NCI-H524 treated with DMSO at 0.1 percent for 48 hours (cell line): ENCODE measurements at regions not wholly inside any gene's neighbourhood (a gene's known extent, or its start where the extent isn't known, plus 50 kb on each side); places are given as distances from the start of the nearest gene placed in this dataset.
"Not testable (repeated sequence)": the region's sequence is repeated elsewhere in the genome, so short reads cannot be mapped to it uniquely, and the experiment has no call there.

Experiments
- DNase-seq: peaks from one replicate; lab custom pipeline; 2025; lab: John Stamatoyannopoulos, UW

- DNase-seq, result no peak
Measured at GRCh38 chr2:17254421-17254820, 263.8 kb downstream of the RAD51AP2 start.

- DNase-seq, result no peak
Measured at GRCh38 chr2:17252258-17252657, 266.0 kb downstream of the RAD51AP2 start.

GRCh38 chr2:17251171-17251570 is 267.1 kb downstream of the RAD51AP2 start:
- DNase-seq, result no peak

DNA sequence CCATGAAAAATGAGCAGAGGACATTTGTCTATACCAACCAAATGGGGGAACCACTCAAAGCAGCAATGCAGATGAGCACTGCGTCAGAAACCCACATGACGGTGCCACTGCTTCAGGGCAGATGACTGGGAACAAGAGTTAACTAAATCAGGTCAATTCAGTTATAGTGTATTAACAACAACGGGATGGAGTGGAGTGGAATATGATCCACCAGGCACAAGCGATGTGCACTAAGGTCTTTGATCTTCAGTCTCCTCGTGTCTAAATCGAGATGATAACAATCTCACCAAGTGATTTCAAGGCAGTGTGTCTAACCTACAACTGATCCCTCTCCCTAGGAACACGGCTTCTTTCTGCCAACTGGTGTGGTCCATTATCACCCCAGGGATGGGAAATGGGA is 269.0 kb downstream of the RAD51AP2 start:
- DNase-seq, result no peak

- no peak for DNase-seq
Measured at GRCh38 chr2:17245906-17246305, 272.3 kb downstream of the RAD51AP2 start.

- DNase-seq, result no peak
Measured at GRCh38 chr2:17242813-17243485, 275.3 kb downstream of the RAD51AP2 start.

- DNase-seq, result no peak
Measured at GRCh38 chr2:17239550-17239949, 278.7 kb downstream of the RAD51AP2 start.

- no peak for DNase-seq
Measured at GRCh38 chr2:17235167-17235566, 283.1 kb downstream of the RAD51AP2 start.

DNA sequence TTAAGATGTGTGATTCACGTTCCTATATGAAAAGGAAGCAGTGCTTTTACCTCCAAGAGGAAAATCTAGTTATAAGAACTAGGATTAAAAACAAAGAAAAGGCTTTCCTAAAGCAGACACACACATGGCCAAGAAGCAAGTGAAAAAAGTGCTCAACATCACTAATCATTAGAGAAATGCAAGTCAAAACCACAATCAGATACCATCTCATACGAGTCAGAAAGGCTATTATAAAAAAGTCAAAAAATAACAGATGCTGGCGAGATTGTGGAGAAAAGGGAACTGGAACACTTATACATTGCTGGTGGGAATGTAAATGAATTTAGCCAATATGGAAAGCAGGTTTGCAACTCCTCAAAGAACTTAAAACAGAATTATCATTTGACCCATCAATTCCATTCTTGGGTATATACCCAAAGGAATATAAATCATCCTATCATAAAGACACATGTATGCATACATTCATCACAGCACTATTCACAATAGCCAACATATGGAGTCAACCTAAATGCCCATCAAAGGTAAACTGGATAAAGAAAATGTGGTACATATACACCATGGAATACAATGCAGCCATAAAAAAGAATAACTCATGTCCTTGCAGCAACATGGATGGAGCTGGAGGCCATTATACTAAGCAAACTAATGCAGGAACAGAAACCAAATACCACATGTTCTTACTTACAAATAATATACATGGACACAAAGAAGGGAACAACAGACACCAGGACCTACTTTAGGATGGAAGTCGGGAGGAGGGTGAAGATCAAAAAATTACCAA is 285.3 kb downstream of the RAD51AP2 start:
- no peak for DNase-seq

DNA sequence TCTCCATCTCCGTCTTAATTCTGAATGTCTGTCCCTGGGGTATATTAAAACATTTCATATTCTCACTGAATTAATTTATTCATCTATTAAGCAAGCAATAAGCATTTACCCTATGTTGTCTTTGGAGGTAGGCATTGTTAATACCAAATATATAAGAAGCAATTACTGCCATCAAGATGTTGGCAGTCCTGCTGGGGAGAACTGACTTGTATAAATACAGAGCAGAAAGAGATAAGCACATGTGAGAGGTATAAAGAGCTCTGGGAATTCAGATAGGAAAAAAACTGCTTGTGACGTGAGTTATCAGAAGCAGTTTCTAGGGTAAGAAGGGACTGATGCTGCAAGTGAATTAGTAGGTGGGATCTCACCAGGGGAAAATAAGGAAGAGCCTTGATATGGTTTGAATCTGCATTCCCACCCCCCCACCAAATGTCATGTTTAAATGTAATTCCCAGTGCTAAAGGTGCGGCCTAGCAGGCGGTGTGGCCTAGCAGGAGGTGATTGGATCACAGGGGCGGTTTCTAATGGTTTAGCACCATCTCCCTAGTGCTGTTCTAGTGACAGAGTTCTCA is 286.8 kb downstream of the RAD51AP2 start:
- no peak for DNase-seq

GRCh38 chr2:17229414-17229813 is 288.8 kb downstream of the RAD51AP2 start:
- DNase-seq, result no peak

DNA sequence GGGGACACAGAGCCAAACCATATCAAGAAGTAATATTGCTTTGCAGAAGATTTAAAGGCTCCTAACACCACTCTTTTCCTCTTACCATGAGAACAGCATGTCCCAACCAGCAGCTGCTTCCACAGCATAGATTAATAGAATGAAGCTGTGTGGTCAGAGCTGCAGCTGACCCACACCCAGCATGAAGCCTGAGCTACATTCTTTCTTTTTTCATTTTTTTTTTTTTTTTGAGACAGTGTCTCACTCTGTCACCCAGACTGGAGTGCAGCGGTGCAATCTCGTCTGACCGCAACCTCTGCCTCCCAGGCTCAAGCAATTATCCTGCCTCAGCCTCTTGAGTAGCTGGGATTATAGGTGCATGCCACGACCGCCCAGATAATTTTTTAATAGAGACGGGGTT is 289.8 kb downstream of the RAD51AP2 start:
- DNase-seq, result no peak

- no peak for DNase-seq
Measured at GRCh38 chr2:17227856-17228255, 290.4 kb downstream of the RAD51AP2 start.

DNA sequence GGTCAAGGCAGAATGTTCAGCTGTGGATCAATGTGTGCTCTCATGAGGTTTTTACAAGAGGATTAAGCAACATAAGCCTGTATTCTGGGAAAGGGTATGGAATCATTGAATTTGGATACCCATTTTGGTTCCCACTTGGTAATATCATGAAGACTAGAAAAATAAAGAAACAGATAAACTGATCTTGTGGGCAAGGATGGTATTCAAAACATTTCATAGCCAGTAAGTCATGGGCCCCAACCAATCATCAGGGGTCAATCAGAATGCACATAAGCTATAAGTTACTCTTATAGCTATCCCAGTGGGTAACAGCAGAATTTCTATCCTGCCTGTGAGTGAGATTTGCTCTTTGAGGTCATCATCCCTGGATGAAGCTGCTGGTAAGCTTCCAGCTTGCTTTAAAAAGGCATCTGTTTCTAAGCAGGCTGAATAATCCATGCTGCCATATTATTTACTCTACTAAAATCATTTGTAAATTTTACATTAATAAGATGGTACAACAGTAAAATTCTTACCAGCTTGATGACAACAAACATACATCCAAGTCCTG is 291.2 kb downstream of the RAD51AP2 start:
- no peak for DNase-seq

DNA sequence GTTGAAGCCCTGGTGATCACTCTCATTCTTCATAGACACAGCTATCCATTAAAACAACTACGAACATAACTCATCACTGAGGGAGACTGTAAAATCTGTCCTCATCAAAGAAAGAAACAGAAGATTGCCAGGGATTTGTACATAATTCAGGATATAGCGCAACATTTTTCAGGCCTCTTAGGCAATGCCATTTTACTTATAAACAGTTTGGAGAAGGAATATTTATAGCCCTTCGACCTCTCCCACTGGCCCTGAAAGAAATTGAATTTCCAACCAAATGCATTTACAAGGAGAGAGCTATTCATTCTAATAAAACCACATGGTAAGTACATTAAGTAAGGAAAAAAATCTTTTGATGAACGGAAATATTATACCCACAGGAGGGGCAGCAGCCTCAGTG is 295.0 kb downstream of the RAD51AP2 start:
- no peak for DNase-seq

DNA sequence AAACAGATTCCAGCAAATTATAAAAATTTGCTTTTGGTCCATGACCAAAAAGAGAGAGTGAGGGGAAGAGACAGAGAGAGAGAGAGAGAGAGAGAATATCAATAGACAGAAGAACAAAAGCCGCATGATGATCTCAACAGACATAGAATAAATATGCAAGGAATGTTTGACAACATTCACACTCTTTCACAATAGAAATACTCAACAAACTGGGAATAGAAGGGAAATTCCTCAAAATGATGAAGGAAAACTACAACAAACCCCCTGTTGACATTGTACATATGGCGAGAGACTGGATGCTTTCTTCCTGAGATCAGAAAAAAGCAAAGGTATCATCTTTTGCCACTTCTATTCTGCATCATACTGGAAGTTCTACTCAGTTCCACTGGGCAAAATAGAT is 309.7 kb downstream of the RAD51AP2 start:
- DNase-seq, result no peak

DNA sequence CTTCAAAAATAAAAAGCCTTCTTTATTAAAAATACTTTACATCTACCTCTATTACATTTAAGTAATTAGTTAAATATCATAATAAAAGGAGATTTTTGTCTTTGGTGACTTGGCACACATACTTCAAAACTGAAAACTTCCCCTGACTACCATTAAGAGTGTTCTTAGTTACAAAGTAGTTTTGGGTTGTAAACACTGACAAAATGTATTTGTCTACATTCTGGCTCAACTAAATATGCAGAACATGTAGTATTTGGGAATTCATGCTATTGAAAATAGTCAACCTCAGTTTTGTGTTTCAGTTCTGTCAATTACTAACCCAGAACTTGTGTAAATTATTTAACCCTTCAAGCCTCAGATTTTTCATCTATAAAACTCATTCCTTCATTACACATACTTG is 311.5 kb downstream of the RAD51AP2 start:
- no peak for DNase-seq

GRCh38 chr2:17204214-17204613 is 314.0 kb downstream of the RAD51AP2 start:
- not testable (repeated sequence) for DNase-seq

DNA sequence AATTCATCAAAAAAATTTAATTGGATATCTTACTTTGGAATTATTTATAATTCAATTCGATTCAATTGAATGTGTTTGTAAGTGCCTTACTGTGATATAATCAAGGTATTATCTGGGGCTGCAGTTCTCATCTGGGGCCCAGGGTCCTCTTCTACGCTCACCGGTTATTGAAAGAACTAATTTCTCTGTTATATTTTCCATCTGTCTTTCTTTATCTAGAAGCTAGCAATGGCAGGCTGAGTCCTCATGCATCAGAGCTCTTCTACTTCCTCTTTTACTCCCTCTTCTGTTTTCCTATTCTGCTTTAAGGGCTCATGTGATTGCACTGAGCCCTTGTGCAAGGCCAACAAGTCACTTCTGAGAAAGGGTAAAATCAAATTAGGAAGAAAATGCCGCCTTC is 315.6 kb downstream of the RAD51AP2 start:
- DNase-seq, result not testable (repeated sequence)

DNA sequence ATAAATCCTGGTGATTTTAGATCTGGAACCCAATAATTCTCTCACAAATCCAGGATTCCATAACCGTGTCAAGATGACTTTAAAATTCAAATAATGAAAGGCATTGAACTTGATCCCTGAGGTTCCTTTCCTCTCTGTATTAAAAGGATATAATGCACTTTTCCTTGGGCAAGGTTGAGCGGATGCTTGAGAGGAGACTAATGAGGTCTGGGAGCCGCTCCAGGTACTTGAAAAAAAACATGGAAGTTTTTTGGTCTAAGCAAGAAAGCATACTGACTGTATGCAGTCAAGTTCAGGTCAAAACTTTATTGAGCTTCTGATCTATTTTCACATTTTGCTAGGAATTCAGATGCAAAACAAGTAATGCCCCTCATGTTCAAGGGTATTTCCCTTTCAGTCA is 318.5 kb downstream of the RAD51AP2 start:
- no peak for DNase-seq

GRCh38 chr2:17196380-17196779 is 321.9 kb downstream of the RAD51AP2 start:
- DNase-seq, result no peak

GRCh38 chr2:17195016-17195415 is 323.2 kb downstream of the RAD51AP2 start:
- DNase-seq, result no peak

DNA sequence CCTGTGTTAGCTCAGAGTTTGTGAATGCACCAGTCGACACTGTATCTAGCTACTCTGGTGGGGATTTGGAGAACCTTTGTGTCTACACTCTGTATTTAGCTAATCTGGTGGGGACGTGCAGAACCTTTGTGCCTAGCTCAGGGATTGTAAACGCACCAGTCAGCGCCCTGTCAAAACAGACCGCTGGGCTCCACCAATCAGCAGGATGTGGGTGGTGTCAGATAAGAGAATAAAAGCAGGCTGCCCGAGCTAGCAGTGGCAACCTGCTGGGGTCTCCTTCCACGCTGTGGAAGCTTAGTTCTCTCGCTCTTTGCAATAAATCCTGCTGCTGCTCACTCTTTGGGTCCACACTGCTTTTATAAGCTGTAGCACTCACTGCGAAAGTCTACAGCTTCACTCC is 324.2 kb downstream of the RAD51AP2 start:
- no peak for DNase-seq
